Type B pancreatic cell (in vitro differentiated cells): ENCODE measurements at regions not wholly inside any gene's neighbourhood (a gene's known extent, or its start where the extent isn't known, plus 50 kb on each side); places are given as distances from the start of the nearest gene placed in this dataset.

Source experiments
- DNase-seq: peaks from one replicate; pipeline ENCODE4 v3.0.0; 2021; ENCODE audit warnings: mixed read lengths; ENCODE audit not compliant: unreplicated experiment; ENCODE audit errors: extremely low spot score
- H3K27ac Mint-ChIP-seq: 2 replicates; pipeline ENCODE4 v1.8.0; 2021; ENCODE audit warnings: mild to moderate bottlenecking, mixed read lengths
- H3K27me3 Mint-ChIP-seq: 2 replicates; pipeline ENCODE4 v1.8.0; 2021; ENCODE audit warnings: mixed read lengths
- H3K36me3 Mint-ChIP-seq: 2 replicates; pipeline ENCODE4 v1.8.0; 2021; ENCODE audit warnings: mixed read lengths
- H3K4me1 Mint-ChIP-seq: one replicate; pipeline ENCODE4 v1.8.0; 2021; ENCODE audit warnings: mixed read lengths; ENCODE audit not compliant: unreplicated experiment
- H3K4me3 Mint-ChIP-seq: 2 replicates; pipeline ENCODE4 v1.8.0; 2021; ENCODE audit warnings: mild to moderate bottlenecking, mixed read lengths
- H3K9me3 Mint-ChIP-seq: 2 replicates; pipeline ENCODE4 v1.8.0; 2021; ENCODE audit warnings: mixed read lengths
- TF ChIP-seq, protein P1 (sequence below): fragments of 200-600 bp; sonication (generic); conservative IDR thresholded peaks from 2 replicates; pipeline ENCODE4 v1.5.0; 2021; ENCODE audit warnings: antibody characterized with exemption, mild to moderate bottlenecking

GRCh38 chr15:54820811-54821210, 375.9 kb downstream of the RSL24D1 start:
- TF ChIP-seq, protein P1, sequence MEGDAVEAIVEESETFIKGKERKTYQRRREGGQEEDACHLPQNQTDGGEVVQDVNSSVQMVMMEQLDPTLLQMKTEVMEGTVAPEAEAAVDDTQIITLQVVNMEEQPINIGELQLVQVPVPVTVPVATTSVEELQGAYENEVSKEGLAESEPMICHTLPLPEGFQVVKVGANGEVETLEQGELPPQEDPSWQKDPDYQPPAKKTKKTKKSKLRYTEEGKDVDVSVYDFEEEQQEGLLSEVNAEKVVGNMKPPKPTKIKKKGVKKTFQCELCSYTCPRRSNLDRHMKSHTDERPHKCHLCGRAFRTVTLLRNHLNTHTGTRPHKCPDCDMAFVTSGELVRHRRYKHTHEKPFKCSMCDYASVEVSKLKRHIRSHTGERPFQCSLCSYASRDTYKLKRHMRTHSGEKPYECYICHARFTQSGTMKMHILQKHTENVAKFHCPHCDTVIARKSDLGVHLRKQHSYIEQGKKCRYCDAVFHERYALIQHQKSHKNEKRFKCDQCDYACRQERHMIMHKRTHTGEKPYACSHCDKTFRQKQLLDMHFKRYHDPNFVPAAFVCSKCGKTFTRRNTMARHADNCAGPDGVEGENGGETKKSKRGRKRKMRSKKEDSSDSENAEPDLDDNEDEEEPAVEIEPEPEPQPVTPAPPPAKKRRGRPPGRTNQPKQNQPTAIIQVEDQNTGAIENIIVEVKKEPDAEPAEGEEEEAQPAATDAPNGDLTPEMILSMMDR = no peak
- Mint-ChIP-seq H3K9me3 (peaks cover 5% of the 10 kb centered on the region), H3K4me1 (no peaks in the 10 kb centered on the region), H3K4me3 (no peak overlapping the region), H3K27ac (no peak overlapping the region), H3K27me3 (no peaks in the 10 kb centered on the region), H3K36me3 (no peaks in the 10 kb centered on the region)
- no peak for DNase-seq

- no peaks in the 10 kb centered on the region for H3K27me3 Mint-ChIP-seq
- no peaks in the 10 kb centered on the region for H3K4me1 Mint-ChIP-seq
- peaks cover 5% of the 10 kb centered on the region for H3K9me3 Mint-ChIP-seq
- H3K27ac Mint-ChIP-seq = no peak overlapping the region
- no peak for DNase-seq
- no peaks in the 10 kb centered on the region for H3K36me3 Mint-ChIP-seq
- H3K4me3 Mint-ChIP-seq = no peak overlapping the region
- TF ChIP-seq, protein P1 = no peak
Measured at GRCh38 chr15:54820098-54820497, 376.6 kb downstream of the RSL24D1 start.

DNA sequence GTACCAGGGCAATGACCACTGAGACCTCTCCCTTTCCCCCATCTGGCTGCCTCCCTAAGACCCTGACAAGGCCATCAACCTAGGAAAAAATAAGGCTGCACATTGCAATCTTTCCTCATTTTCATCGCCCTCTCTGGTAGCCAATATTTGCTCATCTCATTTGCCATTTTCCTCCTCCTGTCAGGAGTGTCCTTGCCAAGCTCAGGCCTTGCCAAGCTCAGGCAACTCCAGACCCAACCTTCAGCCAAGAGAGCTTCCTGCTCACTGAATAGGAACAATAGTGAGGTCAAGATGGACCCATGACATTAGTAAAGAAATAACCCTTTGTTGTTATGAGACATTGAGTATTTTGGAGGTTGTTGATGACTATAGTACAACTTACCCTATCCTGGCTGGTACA, 380.3 kb downstream of the RSL24D1 start:
- Mint-ChIP-seq H3K4me1 (no peaks in the 10 kb centered on the region), H3K9me3 (no peaks in the 10 kb centered on the region), H3K27ac (no peak overlapping the region), H3K36me3 (no peaks in the 10 kb centered on the region), H3K4me3 (no peak overlapping the region), H3K27me3 (no peaks in the 10 kb centered on the region)
- no peak for DNase-seq
- TF ChIP-seq, protein P1 = no peak

GRCh38 chr15:54815556-54815955, 381.2 kb downstream of the RSL24D1 start:
- Mint-ChIP-seq H3K27ac (no peak overlapping the region), H3K36me3 (no peaks in the 10 kb centered on the region), H3K4me1 (no peaks in the 10 kb centered on the region), H3K27me3 (no peaks in the 10 kb centered on the region), H3K9me3 (no peaks in the 10 kb centered on the region), H3K4me3 (no peak overlapping the region)
- TF ChIP-seq, protein P1 = no peak
- DNase-seq = no peak

GRCh38 chr15:54812383-54812782, 384.4 kb downstream of the RSL24D1 start:
- no peak overlapping the region for H3K4me3 Mint-ChIP-seq
- DNase-seq = no peak
- H3K4me1 Mint-ChIP-seq = no peaks in the 10 kb centered on the region
- no peaks in the 10 kb centered on the region for H3K9me3 Mint-ChIP-seq
- TF ChIP-seq, protein P1 = no peak
- H3K27me3 Mint-ChIP-seq = no peaks in the 10 kb centered on the region
- H3K36me3 Mint-ChIP-seq = no peaks in the 10 kb centered on the region
- H3K27ac Mint-ChIP-seq = no peak overlapping the region

- H3K4me3 Mint-ChIP-seq = no peak overlapping the region
- H3K27me3 Mint-ChIP-seq = no peaks in the 10 kb centered on the region
- TF ChIP-seq, protein P1 = no peak
- H3K36me3 Mint-ChIP-seq = no peaks in the 10 kb centered on the region
- no peaks in the 10 kb centered on the region for H3K9me3 Mint-ChIP-seq
- DNase-seq = no peak
- no peak overlapping the region for H3K27ac Mint-ChIP-seq
- H3K4me1 Mint-ChIP-seq = no peaks in the 10 kb centered on the region
Measured at GRCh38 chr15:54810496-54810895, 386.2 kb downstream of the RSL24D1 start.
